Psoas muscle (tissue), 7 donors: ENCODE measurements at regions not wholly inside any gene's neighbourhood (a gene's known extent, or its start where the extent isn't known, plus 50 kb on each side); places are given as distances from the start of the nearest gene placed in this dataset.

Experiments
- ATAC-seq, 4 donors: fragments of 200-7000 bp; cut with Tn5 transposase; one replicate each; pipeline ENCODE4 v1.9.1; 2020; ENCODE audit warnings: moderate library complexity in 3 of 4, mild to moderate bottlenecking in 2 of 4
- DNase-seq, 2 donors: peaks; one replicate each; pipeline ENCODE4 v3.0.0-alpha.2; 2020
- H3K27ac ChIP-seq: fragments of 200-600 bp; one replicate; pipeline ENCODE4 v1.8.0; 2022
- H3K27me3 ChIP-seq, 3 donors: fragments of 200-600 bp in 1 of 3; one replicate each; pipeline versions ENCODE4 v1.6.1 to v1.8.0; 2013 to 2022; ENCODE audit warnings: low read length in 2 of 3, mild to moderate bottlenecking in 2 of 3, moderate library complexity in 1 of 3; ENCODE audit not compliant: insufficient read depth in 3 of 3
- H3K36me3 ChIP-seq, 2 donors: fragments of 200-600 bp in 1 of 2; one replicate each; pipeline versions ENCODE4 v1.6.1 to v1.8.0; 2013 to 2022; ENCODE audit warnings: low read depth in 1 of 2, mild to moderate bottlenecking in 1 of 2, moderate library complexity in 1 of 2; ENCODE audit not compliant: insufficient read depth in 1 of 2
- H3K4me1 ChIP-seq: fragments of 200-600 bp; one replicate; pipeline ENCODE4 v1.8.0; 2022
- H3K4me3 ChIP-seq: fragments of 200-600 bp; one replicate; pipeline ENCODE4 v1.8.0; 2022; ENCODE audit warnings: mild to moderate bottlenecking
- H3K9me3 ChIP-seq: fragments of 200-600 bp; one replicate; pipeline ENCODE4 v1.8.0; 2022
- CTCF ChIP-seq: fragments of 200-600 bp; IDR thresholded peaks from one replicate; pipeline ENCODE4 v1.8.0; 2022; ENCODE audit warnings: antibody characterized with exemption
- WGBS, 3 donors: extraction: QIAGEN DNeasy Blood & Tissue Kit; methylation state at CpG; one replicate each; pipeline versions ENCODE4 v1.1.6 to v1.1.7; 2013; 5-methylcytosine and 5-hydroxymethylcytosine counted together
- intact Hi-C, 2 donors: fragments of 100-400 bp; cut with DNase I; formaldehyde crosslinking; loops; one replicate each; pipeline versions ENCODE4 v1.11.0 to v1.14.2; 2022
- donor health status: healthy with polysubstance abuse.
- donor health status: DM: no; HTN: no; CAD: no; lungs with moderate emphysema.
- donor health status: Bipolar disorder and iron deficiency.
- donor health status: healthy.
- donor health status: DM: yes; HTN: yes; CAD: no.
- donor health status: DM: no; HTN: no; CAD: no.
- donor health status: DM: yes; HTN: yes; CAD: no.

- H3K27ac ChIP-seq = no peak overlapping the region
- no peak overlapping the region for H3K4me3 ChIP-seq
- WGBS, 3 donors = 94 to 97% (median 97%) methylated on average over 1 of the region's 1 CpG
- H3K9me3 ChIP-seq = no peaks in the 10 kb centered on the region
- no peaks in the 10 kb centered on the region for H3K36me3 ChIP-seq
- no peak for ATAC-seq
- TF ChIP-seq CTCF = no peak
- no peak for DNase-seq
- intact Hi-C loops = no loop called here
- H3K4me1 ChIP-seq = no peaks in the 10 kb centered on the region
- H3K27me3 ChIP-seq = no peaks in the 10 kb centered on the region
Measured at GRCh38 chr15:35596285-35596684, 50.3 kb upstream of the DPH6 start.

- no peaks in the 10 kb centered on the region for H3K4me1 ChIP-seq
- WGBS, 3 donors = 84 to 91% (median 89%) methylated on average over 3 of the region's 3 CpGs
- H3K4me3 ChIP-seq = no peak overlapping the region
- ATAC-seq = no peak
- no peak for TF ChIP-seq CTCF
- H3K36me3 ChIP-seq = no peaks in the 10 kb centered on the region
- H3K9me3 ChIP-seq = no peaks in the 10 kb centered on the region
- intact Hi-C loops = no loop called here
- H3K27me3 ChIP-seq = no peaks in the 10 kb centered on the region
- H3K27ac ChIP-seq = no peak overlapping the region
- no peak for DNase-seq
Measured at GRCh38 chr15:35602836-35603235, 56.9 kb upstream of the DPH6 start.

GRCh38 chr15:35603301-35603700 is 57.3 kb upstream of the DPH6 start:
- Histone ChIP-seq H3K4me1 (no peaks in the 10 kb centered on the region), H3K27me3 (no peaks in the 10 kb centered on the region), H3K27ac (no peak overlapping the region), H3K4me3 (no peak overlapping the region), H3K36me3 (no peaks in the 10 kb centered on the region), H3K9me3 (no peaks in the 10 kb centered on the region)
- ATAC-seq (no peak), DNase-seq (no peak)
- WGBS, 3 donors = 67 to 73% (median 70%) methylated on average over 2 of the region's 2 CpGs
- TF ChIP-seq CTCF = no peak
- intact Hi-C loops = no loop called here

- DNase-seq (no peak), ATAC-seq (no peak)
- H3K27me3 ChIP-seq = no peaks in the 10 kb centered on the region
- H3K4me3 ChIP-seq = no peak overlapping the region
- no peak for TF ChIP-seq CTCF
- H3K36me3 ChIP-seq = no peaks in the 10 kb centered on the region
- no peaks in the 10 kb centered on the region for H3K4me1 ChIP-seq
- intact Hi-C loops = no loop called here
- H3K9me3 ChIP-seq = no peaks in the 10 kb centered on the region
- no peak overlapping the region for H3K27ac ChIP-seq
Measured at GRCh38 chr15:35603856-35604255, 57.9 kb upstream of the DPH6 start.

- no peak for ATAC-seq
Measured at GRCh38 chr15:35605764-35606449, 59.9 kb upstream of the DPH6 start.

More at GRCh38 chr15:35605764-35606449, 59.9 kb upstream of the DPH6 start:
- H3K9me3 ChIP-seq = peaks cover 5% of the 10 kb centered on the region
- WGBS, 3 donors = 64 to 80% (median 72%) methylated on average over 2 of the region's 2 CpGs
- H3K36me3 ChIP-seq = no peaks in the 10 kb centered on the region
- TF ChIP-seq CTCF = no peak
- intact Hi-C loops = no loop called here
- H3K27me3 ChIP-seq = no peaks in the 10 kb centered on the region
- DNase-seq = no peak
- no peak overlapping the region for H3K4me3 ChIP-seq
- H3K4me1 ChIP-seq = no peaks in the 10 kb centered on the region
- no peak overlapping the region for H3K27ac ChIP-seq
